Peyer's patch (tissue), 4 donors: ENCODE measurements at regions not wholly inside any gene's neighbourhood (a gene's known extent, or its start where the extent isn't known, plus 50 kb on each side); places are given as distances from the start of the nearest gene placed in this dataset.

Source experiments
- DNase-seq, 3 donors: peaks; one replicate each; pipeline ENCODE4 v3.0.0-alpha.2; 2017 to 2019
- H3K27ac ChIP-seq, 4 donors: fragments of 200-600 bp; sonication (generic); one replicate each; pipeline ENCODE4 v1.5.1; 2016 to 2019
- H3K27me3 ChIP-seq, 2 donors: fragments of 200-600 bp; sonication (generic); one replicate each; pipeline ENCODE4 v1.5.1; 2019
- H3K36me3 ChIP-seq, 3 donors: fragments of 200-600 bp; sonication (generic); one replicate each; pipeline ENCODE4 v1.5.1; 2016 to 2019
- H3K4me1 ChIP-seq, 4 donors: fragments of 200-600 bp; sonication (generic); one replicate each; pipeline ENCODE4 v1.5.1; 2016 to 2019
- H3K4me3 ChIP-seq, 4 donors: fragments of 200-600 bp; sonication (generic); 1 replicate in 3 of 4; 2 replicates in 1 of 4; pipeline ENCODE4 v1.5.1; 2016 to 2019; ENCODE audit warnings: mild to moderate bottlenecking in 1 of 4
- H3K9me3 ChIP-seq, 4 donors: fragments of 200-600 bp; sonication (generic); one replicate each; pipeline ENCODE4 v1.5.1; 2016 to 2019; ENCODE audit warnings: mild to moderate bottlenecking in 1 of 4
- CTCF ChIP-seq, 6 experiments: fragments of 450-650 bp in 4 of 6; fragments of 200-600 bp in 2 of 6; sonication (generic) in 1 of 6; IDR thresholded peaks; one replicate each; pipeline ENCODE4 v1.5.1; 2017 to 2019; ENCODE audit warnings: antibody characterized with exemption in 6 of 6, mild to moderate bottlenecking in 3 of 6, moderate library complexity in 1 of 6
- POLR2A ChIP-seq, 2 donors: fragments of 450-650 bp; IDR thresholded peaks; one replicate each; pipeline ENCODE4 v1.5.1; 2017; ENCODE audit warnings: antibody characterized with exemption in 2 of 2, mild to moderate bottlenecking in 2 of 2, moderate library complexity in 2 of 2

GRCh38 chr1:213821943-213822334 lies 165.8 kb upstream of the PROX1 start:
- Histone ChIP-seq H3K27me3 (no peaks in the 10 kb centered on the region), H3K36me3 (no peaks in the 10 kb centered on the region), H3K4me1 (no peaks in the 10 kb centered on the region), H3K9me3 (no peaks in the 10 kb centered on the region), H3K4me3 (no peak overlapping the region), H3K27ac (no peak overlapping the region)
- DNase-seq = no peak
- TF ChIP-seq CTCF (IDR thresholded peaks at IDR 0.05) (no peak), POLR2A (IDR thresholded peaks at IDR 0.05) (no peak)

- TF ChIP-seq CTCF (IDR thresholded peaks at IDR 0.05) (no peak), POLR2A (IDR thresholded peaks at IDR 0.05) (no peak)
- H3K4me3 ChIP-seq = no peak overlapping the region
Observed at GRCh38 chr1:213826891-213827290, 160.9 kb upstream of the PROX1 start.

GRCh38 chr1:213828867-213829266 lies 158.9 kb upstream of the PROX1 start:
- no peaks in the 10 kb centered on the region for H3K36me3 ChIP-seq
- TF ChIP-seq CTCF (IDR thresholded peaks at IDR 0.05) = no peak

More at GRCh38 chr1:213826891-213827290, 160.9 kb upstream of the PROX1 start:
- Histone ChIP-seq H3K36me3 (no peaks in the 10 kb centered on the region), H3K27me3 (no peaks in the 10 kb centered on the region), H3K27ac (no peak overlapping the region), H3K4me1 (no peaks in the 10 kb centered on the region), H3K9me3 (no peaks in the 10 kb centered on the region)
- no peak for DNase-seq

GRCh38 chr1:213829780-213830179 lies 158.0 kb upstream of the PROX1 start:
- Histone ChIP-seq H3K27ac (no peak overlapping the region), H3K27me3 (no peaks in the 10 kb centered on the region), H3K9me3 (no peaks in the 10 kb centered on the region)

More at GRCh38 chr1:213828867-213829266, 158.9 kb upstream of the PROX1 start:
- Histone ChIP-seq H3K4me1 (no peaks in the 10 kb centered on the region), H3K27ac (no peak overlapping the region), H3K27me3 (no peaks in the 10 kb centered on the region), H3K9me3 (no peaks in the 10 kb centered on the region), H3K4me3 (no peak overlapping the region)
- DNase-seq = no peak

GRCh38 chr1:213830371-213830770 lies 157.4 kb upstream of the PROX1 start:
- Histone ChIP-seq H3K27me3 (no peaks in the 10 kb centered on the region), H3K36me3 (no peaks in the 10 kb centered on the region), H3K9me3 (no peaks in the 10 kb centered on the region), H3K4me1 (no peaks in the 10 kb centered on the region), H3K4me3 (no peak overlapping the region), H3K27ac (no peak overlapping the region)
- TF ChIP-seq POLR2A (IDR thresholded peaks at IDR 0.05) = no peak
- no peak for TF ChIP-seq CTCF (IDR thresholded peaks at IDR 0.05)
- no peak for DNase-seq

More at GRCh38 chr1:213829780-213830179, 158.0 kb upstream of the PROX1 start:
- Histone ChIP-seq H3K36me3 (no peaks in the 10 kb centered on the region), H3K4me1 (no peaks in the 10 kb centered on the region), H3K4me3 (no peak overlapping the region)
- no peak for DNase-seq
- TF ChIP-seq POLR2A (IDR thresholded peaks at IDR 0.05) = no peak
- no peak for TF ChIP-seq CTCF (IDR thresholded peaks at IDR 0.05)

GRCh38 chr1:213840575-213840974 lies 147.2 kb upstream of the PROX1 start:
- no peak for DNase-seq
- Histone ChIP-seq H3K9me3 (no peaks in the 10 kb centered on the region), H3K36me3 (no peaks in the 10 kb centered on the region), H3K27me3 (no peaks in the 10 kb centered on the region), H3K27ac (no peak overlapping the region), H3K4me3 (no peak overlapping the region), H3K4me1 (no peaks in the 10 kb centered on the region)
- TF ChIP-seq CTCF (IDR thresholded peaks at IDR 0.05) = no peak
- no peak for TF ChIP-seq POLR2A (IDR thresholded peaks at IDR 0.05)
